ENCODE measurements at regions not wholly inside any gene's neighbourhood (a gene's known extent, or its start where the extent isn't known, plus 50 kb on each side); places are given as distances from the start of the nearest gene placed in this dataset.
"Not testable (repeated sequence)": the region's sequence is repeated elsewhere in the genome, so short reads cannot be mapped to it uniquely, and the experiment has no call there.

DNA sequence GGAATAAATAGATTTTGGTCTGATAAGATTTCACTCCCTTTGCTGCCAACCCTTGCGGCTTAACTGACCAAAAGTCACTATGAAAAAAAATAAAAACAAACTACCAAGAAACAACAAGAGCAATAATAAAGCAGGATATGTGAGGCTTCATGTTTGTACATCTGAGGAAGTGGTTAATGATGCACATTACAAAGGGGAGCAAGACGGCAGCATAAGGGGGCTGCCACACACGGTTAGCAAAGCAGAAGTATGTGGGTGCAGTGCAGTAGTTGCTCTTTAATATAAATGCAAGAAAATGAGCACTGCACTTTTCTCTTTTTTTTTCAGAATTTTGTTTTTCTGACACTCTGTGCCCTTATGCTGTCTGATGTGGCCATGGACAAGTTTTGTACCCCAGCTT is 377.1 kb upstream of the CNTNAP5 start:
- H3K27me3 Mint-ChIP-seq = no peaks in the 10 kb centered on the region
- peaks cover 0 to 11% (median 5%) of the 10 kb centered on the region in 9 donors for H3K9me3 Mint-ChIP-seq
- no peak for ATAC-seq
- H3K27ac Mint-ChIP-seq = no peak overlapping the region
- H3K4me3 Mint-ChIP-seq = no peak overlapping the region
- POLR2A ChIA-PET = no interaction called here
- H3K4me1 Mint-ChIP-seq = no peaks in the 10 kb centered on the region
- no peak for DNase-seq
- H3K36me3 Mint-ChIP-seq = no peaks in the 10 kb centered on the region

DNA sequence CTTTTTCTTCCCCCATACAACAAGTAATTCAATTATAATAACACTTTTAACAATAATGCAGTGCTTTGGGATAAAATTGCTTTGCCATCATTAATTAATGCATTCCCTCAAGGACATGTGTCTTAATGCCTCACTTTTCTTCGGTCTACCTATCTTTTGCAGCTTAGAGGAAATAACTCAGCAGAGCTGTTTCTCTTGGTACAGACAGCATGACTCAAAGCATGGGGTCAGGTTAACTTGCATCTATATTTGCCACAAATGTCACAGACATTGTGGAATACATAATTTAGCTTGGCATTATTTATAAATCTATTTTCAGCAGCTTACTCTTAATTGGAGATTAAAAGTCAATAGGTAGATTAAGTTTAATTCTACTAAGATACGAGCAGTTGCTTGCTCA is 376.1 kb upstream of the CNTNAP5 start:
- peaks cover 0 to 9% (median 3%) of the 10 kb centered on the region in 9 donors for H3K9me3 Mint-ChIP-seq
- H3K4me3 Mint-ChIP-seq = no peak overlapping the region
- DNase-seq = no peak
- H3K4me1 Mint-ChIP-seq = no peaks in the 10 kb centered on the region
- H3K36me3 Mint-ChIP-seq = no peaks in the 10 kb centered on the region
- no peak for ATAC-seq
- no peaks in the 10 kb centered on the region for H3K27me3 Mint-ChIP-seq
- POLR2A ChIA-PET = no interaction called here
- no peak overlapping the region for H3K27ac Mint-ChIP-seq

DNA sequence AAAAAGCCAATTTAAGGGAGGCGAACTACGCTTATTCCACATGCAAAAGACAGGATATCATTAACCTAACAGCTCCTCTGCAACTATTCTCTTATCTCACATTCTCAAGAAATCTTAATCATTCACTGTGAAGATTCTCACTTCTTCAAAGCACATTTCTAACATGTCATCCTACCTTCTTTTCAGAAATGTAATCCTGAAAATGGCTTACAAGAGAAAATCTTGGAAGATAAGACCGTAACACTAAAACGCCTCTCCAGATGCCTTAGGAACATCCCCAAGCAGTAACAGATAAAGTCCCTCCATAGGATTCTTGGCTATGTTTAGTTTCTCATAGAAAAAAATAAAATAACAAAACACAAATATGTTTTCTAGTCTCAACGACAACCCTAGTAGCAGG is 373.9 kb upstream of the CNTNAP5 start:
- DNase-seq = no peak
- H3K36me3 Mint-ChIP-seq = no peaks in the 10 kb centered on the region
- no peak for ATAC-seq
- H3K4me1 Mint-ChIP-seq = no peaks in the 10 kb centered on the region
- H3K27me3 Mint-ChIP-seq = no peaks in the 10 kb centered on the region
- no peak overlapping the region for H3K27ac Mint-ChIP-seq
- POLR2A ChIA-PET = no interaction called here
- H3K4me3 Mint-ChIP-seq = no peak overlapping the region
- H3K9me3 Mint-ChIP-seq = peaks cover 0 to 11% (median 4%) of the 10 kb centered on the region in 9 donors

DNA sequence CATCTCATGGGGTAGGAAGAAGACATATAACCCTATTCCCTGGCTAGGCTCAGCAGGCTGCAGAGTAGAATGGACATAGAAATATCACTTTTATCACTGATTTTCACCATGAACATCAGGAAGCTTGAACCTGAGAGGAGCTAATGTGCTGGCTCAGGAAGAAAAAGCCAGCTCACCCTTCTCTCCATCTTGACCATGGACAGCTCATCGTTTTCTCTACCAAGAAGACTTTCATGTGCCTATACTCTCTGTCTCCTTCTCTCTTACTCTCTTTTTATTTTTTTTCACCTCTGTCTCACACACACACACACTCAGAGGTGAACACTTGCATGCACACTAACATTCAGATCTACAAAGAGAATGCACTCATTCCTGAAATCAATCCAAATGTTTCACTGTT is 372.8 kb upstream of the CNTNAP5 start:
- Mint-ChIP-seq H3K27ac (no peak overlapping the region), H3K4me3 (no peak overlapping the region), H3K27me3 (no peaks in the 10 kb centered on the region), H3K9me3 (peaks cover 0 to 11% (median 4%) of the 10 kb centered on the region in 9 donors), H3K36me3 (no peaks in the 10 kb centered on the region), H3K4me1 (no peaks in the 10 kb centered on the region)
- no peak for ATAC-seq
- no peak for DNase-seq
- POLR2A ChIA-PET = no interaction called here

- POLR2A ChIA-PET = no interaction called here
- ATAC-seq (no peak), DNase-seq (no peak)
- Mint-ChIP-seq H3K27ac (no peak overlapping the region), H3K4me1 (peaks cover 0 to 2% (median 0%) of the 10 kb centered on the region in 4 donors), H3K27me3 (no peaks in the 10 kb centered on the region), H3K4me3 (no peak overlapping the region), H3K9me3 (peaks cover 0 to 38% (median 21%) of the 10 kb centered on the region in 9 donors), H3K36me3 (peaks cover 0 to 15% (median 0%) of the 10 kb centered on the region in 3 donors)
These were observed 368.5 kb upstream of the CNTNAP5 start for GRCh38 chr2:123656590-123656989.

DNA sequence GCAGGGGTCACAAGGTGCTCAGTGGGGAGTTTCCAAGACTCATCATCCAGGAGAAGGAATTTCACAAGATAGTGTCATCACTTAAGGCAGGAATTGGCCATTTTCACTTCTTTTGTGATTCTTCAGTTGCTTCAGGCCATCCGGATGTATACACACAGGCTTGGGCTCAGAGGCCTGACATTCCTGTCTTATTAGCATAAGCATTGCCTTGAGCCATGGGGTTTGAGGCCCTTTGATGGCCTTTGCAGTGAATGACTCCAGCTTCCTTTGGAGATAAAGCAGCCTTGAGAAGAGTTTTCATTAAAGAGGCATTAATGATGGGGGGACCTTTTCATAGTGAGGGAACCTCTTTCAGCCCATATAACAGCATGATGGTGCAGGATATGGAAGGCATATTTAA is 366.0 kb upstream of the CNTNAP5 start:
- no peak overlapping the region for H3K4me3 Mint-ChIP-seq
- H3K36me3 Mint-ChIP-seq = peaks cover 0 to 19% (median 0%) of the 10 kb centered on the region in 3 donors
- H3K9me3 Mint-ChIP-seq = peaks cover 0 to 36% (median 23%) of the 10 kb centered on the region in 9 donors
- no peaks in the 10 kb centered on the region for H3K27me3 Mint-ChIP-seq
- no peak for ATAC-seq
- H3K27ac Mint-ChIP-seq = no peak overlapping the region
- POLR2A ChIA-PET = no interaction called here
- no peak for DNase-seq
- peaks cover 0 to 2% (median 0%) of the 10 kb centered on the region in 4 donors for H3K4me1 Mint-ChIP-seq

GRCh38 chr2:123670286-123670685 is 354.8 kb upstream of the CNTNAP5 start:
- ATAC-seq (no peak), DNase-seq (no peak)
- Mint-ChIP-seq H3K4me1 (no peaks in the 10 kb centered on the region), H3K9me3 (peaks cover 0 to 30% (median 3%) of the 10 kb centered on the region in 9 donors), H3K27me3 (peaks cover 0 to 3% (median 0%) of the 10 kb centered on the region in 5 donors), H3K27ac (no peak overlapping the region), H3K36me3 (no peaks in the 10 kb centered on the region), H3K4me3 (no peak overlapping the region)
- POLR2A ChIA-PET = no interaction called here

GRCh38 chr2:123683797-123684196 is 341.3 kb upstream of the CNTNAP5 start:
- DNase-seq, POLR2A ChIA-PET, ATAC-seq, H3K4me3 Mint-ChIP-seq, H3K27ac Mint-ChIP-seq, H3K4me1 Mint-ChIP-seq, H3K27me3 Mint-ChIP-seq, H3K36me3 Mint-ChIP-seq: not testable (repeated sequence)
- peaks cover 0 to 31% (median 17%) of the 10 kb centered on the region in 9 donors for H3K9me3 Mint-ChIP-seq

DNA sequence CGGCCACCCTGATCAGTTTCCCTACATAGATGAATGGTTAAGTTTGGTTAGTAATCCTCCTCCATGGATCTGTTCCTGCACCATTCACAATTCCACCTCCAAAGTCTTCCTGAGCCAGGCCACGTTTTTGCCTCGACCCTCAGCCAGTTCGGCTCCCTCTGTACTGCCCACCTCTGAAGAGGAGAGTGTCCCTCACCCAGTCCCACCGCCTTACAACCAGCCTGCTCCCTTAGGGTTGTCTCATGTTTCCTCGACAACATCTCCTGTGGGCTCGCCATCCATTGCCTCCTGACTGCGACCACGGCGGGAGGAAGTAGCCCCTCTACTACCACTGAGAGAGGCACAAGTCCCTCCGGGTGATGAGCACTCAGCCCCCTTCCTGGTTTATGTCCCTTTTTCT is 338.0 kb upstream of the CNTNAP5 start:
- Mint-ChIP-seq H3K36me3 (peaks cover 0 to 6% (median 0%) of the 10 kb centered on the region in 3 donors), H3K4me3 (no peak overlapping the region), H3K9me3 (peaks cover 0 to 38% (median 14%) of the 10 kb centered on the region in 9 donors), H3K27me3 (no peaks in the 10 kb centered on the region), H3K4me1 (no peaks in the 10 kb centered on the region), H3K27ac (no peak overlapping the region)
- DNase-seq (no peak), ATAC-seq (no peak)
- POLR2A ChIA-PET = no interaction called here

DNA sequence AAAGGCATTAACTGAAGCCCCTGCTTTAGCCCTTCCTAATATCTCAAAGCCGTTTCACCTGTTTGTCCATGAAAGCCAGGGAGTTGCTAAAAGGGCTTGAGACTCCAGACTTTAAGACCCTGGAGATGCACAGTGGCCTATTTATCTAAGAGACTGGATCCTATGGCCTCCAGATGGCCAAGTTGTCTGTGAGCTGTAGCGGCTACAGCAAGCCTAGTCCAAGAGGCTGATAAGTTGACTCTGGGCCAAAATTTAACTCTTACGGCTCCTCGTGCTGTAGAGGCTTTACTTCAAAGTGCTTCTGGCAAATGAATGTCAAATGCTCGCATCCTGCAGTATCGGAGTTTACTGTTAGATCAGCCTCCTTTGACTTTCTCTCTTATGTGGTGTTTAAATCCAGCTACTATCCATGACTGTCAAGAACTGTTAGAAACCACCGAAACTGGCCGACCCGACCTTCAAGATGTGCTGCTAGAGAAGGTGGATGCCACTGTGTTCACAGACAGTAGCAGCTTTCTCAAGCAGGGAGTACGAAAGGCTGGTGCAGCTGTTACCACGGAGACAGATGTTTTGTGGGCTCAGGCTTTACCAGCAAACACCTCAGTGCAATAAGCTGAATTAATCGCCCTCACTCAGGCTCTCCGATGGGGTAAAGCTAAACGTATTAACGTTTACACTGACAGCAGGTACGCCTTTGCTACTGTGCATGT is 336.7 kb upstream of the CNTNAP5 start:
- peaks cover 0 to 33% (median 8%) of the 10 kb centered on the region in 9 donors for H3K9me3 Mint-ChIP-seq
- ATAC-seq (no peak), DNase-seq (no peak)
- no peaks in the 10 kb centered on the region for H3K4me1 Mint-ChIP-seq
- no peak overlapping the region for H3K27ac Mint-ChIP-seq
- POLR2A ChIA-PET = no interaction called here
- no peak overlapping the region for H3K4me3 Mint-ChIP-seq
- H3K36me3 Mint-ChIP-seq = peaks cover 0 to 6% (median 0%) of the 10 kb centered on the region in 3 donors
- H3K27me3 Mint-ChIP-seq = no peaks in the 10 kb centered on the region

GRCh38 chr2:123692121-123692520 is 333.0 kb upstream of the CNTNAP5 start:
- no peaks in the 10 kb centered on the region for H3K36me3 Mint-ChIP-seq
- H3K4me1 Mint-ChIP-seq = no peaks in the 10 kb centered on the region
- H3K9me3 Mint-ChIP-seq = peaks cover 0 to 24% (median 6%) of the 10 kb centered on the region in 9 donors
- ATAC-seq (no peak), DNase-seq (no peak)
- H3K27ac Mint-ChIP-seq = no peak overlapping the region
- POLR2A ChIA-PET = no interaction called here
- no peak overlapping the region for H3K4me3 Mint-ChIP-seq
- H3K27me3 Mint-ChIP-seq = no peaks in the 10 kb centered on the region

GRCh38 chr2:123693836-123694235 is 331.3 kb upstream of the CNTNAP5 start:
- no peak overlapping the region for H3K27ac Mint-ChIP-seq
- H3K9me3 Mint-ChIP-seq = peaks cover 0 to 22% (median 6%) of the 10 kb centered on the region in 9 donors
- ATAC-seq (no peak), DNase-seq (no peak)
- no peaks in the 10 kb centered on the region for H3K27me3 Mint-ChIP-seq
- H3K36me3 Mint-ChIP-seq = no peaks in the 10 kb centered on the region
- H3K4me3 Mint-ChIP-seq = no peak overlapping the region
- no peaks in the 10 kb centered on the region for H3K4me1 Mint-ChIP-seq
- POLR2A ChIA-PET = no interaction called here

- Mint-ChIP-seq H3K36me3 (no peaks in the 10 kb centered on the region), H3K4me1 (no peaks in the 10 kb centered on the region), H3K27ac (no peak overlapping the region), H3K9me3 (peaks cover 0 to 12% (median 4%) of the 10 kb centered on the region in 9 donors), H3K4me3 (no peak overlapping the region), H3K27me3 (no peaks in the 10 kb centered on the region)
- POLR2A ChIA-PET = no interaction called here
- DNase-seq (no peak), ATAC-seq (no peak)
These were observed 329.7 kb upstream of the CNTNAP5 start for GRCh38 chr2:123695426-123695825.

DNA sequence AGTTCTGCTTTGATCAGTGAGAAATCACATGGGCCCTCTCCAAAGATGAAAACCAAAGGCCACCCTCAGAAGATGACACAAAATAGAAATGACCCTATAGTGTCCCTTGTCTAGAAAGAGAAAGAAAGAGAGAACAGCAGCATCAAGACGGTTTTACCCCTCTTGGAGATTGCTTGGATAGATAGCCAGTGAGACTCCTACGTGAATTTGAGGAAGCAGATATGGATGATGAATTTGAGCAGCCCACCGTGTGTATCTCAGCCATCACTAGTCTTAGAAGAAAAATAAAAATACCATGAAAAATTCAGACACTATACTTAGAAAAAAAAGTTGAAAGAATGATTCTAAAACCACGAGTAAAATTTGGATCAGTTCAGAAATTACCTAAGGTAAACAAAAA is 329.1 kb upstream of the CNTNAP5 start:
- H3K9me3 Mint-ChIP-seq = peaks cover 0 to 12% (median under 1%) of the 10 kb centered on the region in 9 donors
- no peaks in the 10 kb centered on the region for H3K36me3 Mint-ChIP-seq
- POLR2A ChIA-PET = no interaction called here
- H3K4me1 Mint-ChIP-seq = no peaks in the 10 kb centered on the region
- ATAC-seq (no peak), DNase-seq (no peak)
- no peak overlapping the region for H3K27ac Mint-ChIP-seq
- no peak overlapping the region for H3K4me3 Mint-ChIP-seq
- H3K27me3 Mint-ChIP-seq = no peaks in the 10 kb centered on the region

Data from naive thymus-derived CD8-positive, alpha-beta T cell (primary cell).